Lung (tissue), 11 donors: ENCODE measurements at regions not wholly inside any gene's neighbourhood (a gene's known extent, or its start where the extent isn't known, plus 50 kb on each side); places are given as distances from the start of the nearest gene placed in this dataset.
"Not testable (repeated sequence)": the region's sequence is repeated elsewhere in the genome, so short reads cannot be mapped to it uniquely, and the experiment has no call there.

Source experiments
- ATAC-seq: fragments of 200-7000 bp; cut with Tn5 transposase; one replicate; pipeline ENCODE4 v1.9.1; 2020; ENCODE audit warnings: moderate number of reproducible peaks; ENCODE audit not compliant: insufficient read depth, low FRiP score
- DNase-seq, 3 donors: peaks; one replicate each; pipeline ENCODE4 v3.0.0-alpha.2; 2013 to 2017
- H3K27ac ChIP-seq, 2 donors: one replicate each; pipeline ENCODE4 v1.5.1; 2013; ENCODE audit warnings: mild to moderate bottlenecking in 2 of 2, moderate library complexity in 2 of 2, control low read depth in 1 of 2, inconsistent platforms in 1 of 2, low read depth in 1 of 2, low read length in 1 of 2
- H3K27me3 ChIP-seq, 3 donors: one replicate each; pipeline ENCODE4 v1.5.1; 2013; ENCODE audit warnings: low read length in 2 of 3; ENCODE audit not compliant: control insufficient read depth in 3 of 3, insufficient read depth in 3 of 3
- H3K36me3 ChIP-seq, 4 donors: one replicate each; pipeline ENCODE4 v1.5.1; 2013; ENCODE audit warnings: low read length in 4 of 4, mild to moderate bottlenecking in 1 of 4, moderate library complexity in 1 of 4; ENCODE audit not compliant: control insufficient read depth in 4 of 4, insufficient read depth in 4 of 4
- H3K4me1 ChIP-seq, 5 donors: one replicate each; pipeline ENCODE4 v1.5.1; 2013; ENCODE audit warnings: low read length in 5 of 5, mild to moderate bottlenecking in 2 of 5, moderate library complexity in 1 of 5; ENCODE audit not compliant: control insufficient read depth in 5 of 5, insufficient read depth in 5 of 5
- H3K4me3 ChIP-seq: one replicate; pipeline ENCODE4 v1.5.1; 2013; ENCODE audit warnings: mild to moderate bottlenecking, control low read depth, moderate library complexity
- H3K9ac ChIP-seq, 2 donors: one replicate each; pipeline ENCODE4 v1.5.1; 2013; ENCODE audit warnings: low read length in 2 of 2, control low read depth in 1 of 2; ENCODE audit not compliant: insufficient read depth in 1 of 2
- H3K9me3 ChIP-seq, 4 donors: one replicate each; pipeline ENCODE4 v1.5.1; 2013; ENCODE audit warnings: low read length in 3 of 4, mild to moderate bottlenecking in 1 of 4, moderate library complexity in 1 of 4; ENCODE audit not compliant: control insufficient read depth in 4 of 4, insufficient read depth in 3 of 4
- WGBS, 2 donors: extraction: QIAGEN DNeasy Blood & Tissue Kit; methylation state at CpG; one replicate each; pipeline ENCODE4 v1.1.7; 2013; 5-methylcytosine and 5-hydroxymethylcytosine counted together
- TF ChIP-seq, protein P1 (sequence below): IDR thresholded peaks from 2 replicates; pipeline ENCODE4 v1.5.1; 2012; ENCODE audit warnings: mild to moderate bottlenecking; ENCODE audit errors: control extremely low read depth, extremely low read depth
- donor health status: control.
- donor health status: control.
- donor health status: Bipolar disorder and iron deficiency.
- donor health status: healthy.
- donor health status: DM: yes; HTN: yes; CAD: no.

DNA sequence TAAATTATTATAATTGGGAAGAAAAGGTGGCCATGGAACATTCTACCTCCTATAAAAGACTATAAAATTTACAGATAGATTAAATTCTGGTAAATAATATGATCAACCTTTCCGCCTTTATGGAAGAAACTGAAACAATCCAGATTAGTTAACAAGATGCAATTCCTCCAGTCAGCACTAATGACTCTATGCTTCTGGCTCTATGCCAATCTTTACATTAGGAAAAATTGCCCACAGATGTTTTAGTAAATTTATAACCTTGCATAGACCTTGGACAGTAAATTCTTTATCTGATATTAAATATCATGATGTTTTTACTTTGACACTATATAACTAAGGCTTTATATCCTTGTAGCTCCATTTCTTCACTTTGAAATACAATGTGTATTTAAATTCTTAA lies 2302.5 kb downstream of the ARAP2 start:
- Histone ChIP-seq H3K27ac (no peak overlapping the region), H3K9me3 (no peaks in the 10 kb centered on the region), H3K36me3 (no peaks in the 10 kb centered on the region), H3K9ac (no peak overlapping the region), H3K27me3 (no peaks in the 10 kb centered on the region), H3K4me3 (no peak overlapping the region), H3K4me1 (peaks cover 0 to 3% (median 0%) of the 10 kb centered on the region in 5 donors)
- 89 to 90% methylated on average over 1 of the region's 1 CpG for WGBS, 2 donors
- TF ChIP-seq, protein P1, sequence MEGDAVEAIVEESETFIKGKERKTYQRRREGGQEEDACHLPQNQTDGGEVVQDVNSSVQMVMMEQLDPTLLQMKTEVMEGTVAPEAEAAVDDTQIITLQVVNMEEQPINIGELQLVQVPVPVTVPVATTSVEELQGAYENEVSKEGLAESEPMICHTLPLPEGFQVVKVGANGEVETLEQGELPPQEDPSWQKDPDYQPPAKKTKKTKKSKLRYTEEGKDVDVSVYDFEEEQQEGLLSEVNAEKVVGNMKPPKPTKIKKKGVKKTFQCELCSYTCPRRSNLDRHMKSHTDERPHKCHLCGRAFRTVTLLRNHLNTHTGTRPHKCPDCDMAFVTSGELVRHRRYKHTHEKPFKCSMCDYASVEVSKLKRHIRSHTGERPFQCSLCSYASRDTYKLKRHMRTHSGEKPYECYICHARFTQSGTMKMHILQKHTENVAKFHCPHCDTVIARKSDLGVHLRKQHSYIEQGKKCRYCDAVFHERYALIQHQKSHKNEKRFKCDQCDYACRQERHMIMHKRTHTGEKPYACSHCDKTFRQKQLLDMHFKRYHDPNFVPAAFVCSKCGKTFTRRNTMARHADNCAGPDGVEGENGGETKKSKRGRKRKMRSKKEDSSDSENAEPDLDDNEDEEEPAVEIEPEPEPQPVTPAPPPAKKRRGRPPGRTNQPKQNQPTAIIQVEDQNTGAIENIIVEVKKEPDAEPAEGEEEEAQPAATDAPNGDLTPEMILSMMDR, result no peak
- DNase-seq (peak in 2 of 3 donors; percentile 48 to 51), ATAC-seq (no peak)

DNA sequence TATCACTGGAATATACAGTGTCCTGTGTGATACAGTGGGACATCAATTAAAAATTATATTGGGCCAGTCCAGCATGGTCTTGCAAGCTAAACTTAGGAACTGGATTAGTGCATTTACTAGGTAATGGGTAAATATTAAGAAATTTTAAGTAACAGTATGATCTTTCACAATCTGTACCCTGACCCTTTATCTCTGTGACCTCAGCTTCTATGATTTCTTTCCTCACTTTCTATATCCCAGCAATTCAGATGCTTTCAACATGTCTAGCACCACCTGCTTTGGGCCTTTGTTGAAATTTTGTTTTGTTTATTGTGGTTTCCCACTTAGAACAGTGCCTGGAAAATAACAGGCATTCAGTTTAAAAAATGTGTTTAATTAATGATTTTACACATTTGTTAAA lies 2295.4 kb downstream of the ARAP2 start:
- DNase-seq (no peak), ATAC-seq (no peak)
- no peaks in the 10 kb centered on the region for H3K4me1 ChIP-seq
- no peaks in the 10 kb centered on the region for H3K36me3 ChIP-seq
- H3K4me3 ChIP-seq, result no peak overlapping the region
- no peak overlapping the region for H3K9ac ChIP-seq
- H3K27me3 ChIP-seq, result no peaks in the 10 kb centered on the region
- no peaks in the 10 kb centered on the region for H3K9me3 ChIP-seq
- no peak overlapping the region for H3K27ac ChIP-seq
- TF ChIP-seq, protein P1, result no peak

DNA sequence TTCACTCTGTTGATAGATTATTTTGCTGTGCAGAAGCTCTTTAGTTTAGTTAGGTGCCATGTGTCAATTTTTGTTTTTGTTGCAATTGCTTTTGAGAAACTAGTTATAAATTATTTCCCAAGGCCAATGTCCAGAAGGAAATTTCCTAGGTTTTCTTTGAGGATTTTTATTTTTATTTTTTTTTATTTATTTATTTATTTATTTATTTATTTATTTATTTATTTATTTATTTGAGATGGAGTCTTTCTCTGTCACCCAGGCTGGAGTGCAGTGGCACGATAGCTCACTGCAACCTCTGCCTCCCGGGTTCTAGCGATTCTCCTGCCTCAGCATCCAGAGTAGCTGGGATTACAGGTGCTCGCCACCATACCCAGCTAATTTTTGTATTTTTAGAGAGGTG lies 2290.5 kb downstream of the ARAP2 start:
- not testable (repeated sequence) for ATAC-seq, DNase-seq, H3K4me3 ChIP-seq, H3K27me3 ChIP-seq, H3K27ac ChIP-seq, H3K4me1 ChIP-seq, H3K9ac ChIP-seq, H3K36me3 ChIP-seq
- 92 to 93% methylated on average over 4 of the region's 4 CpGs for WGBS, 2 donors
- peaks cover 0 to 12% (median 2%) of the 10 kb centered on the region in 4 donors for H3K9me3 ChIP-seq

DNA sequence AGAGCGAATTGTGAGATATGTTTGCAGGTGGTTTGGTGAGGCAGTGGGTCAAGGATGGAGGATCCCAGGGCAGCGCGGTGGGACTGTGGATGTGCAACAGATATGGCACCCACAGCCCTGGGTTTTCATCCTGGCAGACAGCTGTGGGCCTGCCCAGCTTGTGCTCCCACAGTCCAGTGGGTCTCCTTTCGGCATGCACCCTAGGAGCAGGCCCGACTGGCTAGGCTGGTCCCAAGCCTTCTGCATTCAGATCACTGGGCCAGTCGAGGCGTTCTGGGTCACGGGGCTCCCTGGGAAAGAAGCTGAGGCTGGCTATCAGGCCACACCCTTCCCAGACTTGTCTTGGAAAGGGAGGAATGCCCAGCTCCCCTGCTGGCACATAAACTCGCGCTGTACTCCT lies 2289.6 kb downstream of the ARAP2 start:
- ATAC-seq (no peak), DNase-seq (no peak)
- TF ChIP-seq, protein P1, result no peak

More for the DNA sequence above, 2289.6 kb downstream of the ARAP2 start:
- H3K27me3 ChIP-seq, result no peaks in the 10 kb centered on the region
- H3K9ac ChIP-seq, result no peak overlapping the region
- no peaks in the 10 kb centered on the region for H3K36me3 ChIP-seq
- peaks cover 0 to 12% (median 2%) of the 10 kb centered on the region in 4 donors for H3K9me3 ChIP-seq
- no peak overlapping the region for H3K27ac ChIP-seq
- no peak overlapping the region for H3K4me3 ChIP-seq
- WGBS, 2 donors, result 89 to 93% methylated on average over 10 of the region's 10 CpGs
- no peaks in the 10 kb centered on the region for H3K4me1 ChIP-seq
